ENCODE measurements at regions not wholly inside any gene's neighbourhood (a gene's known extent, or its start where the extent isn't known, plus 50 kb on each side); places are given as distances from the start of the nearest gene placed in this dataset.

GRCh38 chr7:89914711-89915110, 239.6 kb upstream of the STEAP1 start (continued):
- TF ChIP-seq FOXP4 (CRISPR knock-in tag; IDR thresholded peaks at IDR 0.05; ENCODE audit: borderline replicate concordance) = no peak
- TF ChIP-seq SIX5 (IDR thresholded peaks at IDR 0.05; ENCODE audit: borderline replicate concordance in 1 of 2, insufficient read depth in 1 of 2, low read depth in 1 of 2, low read length in 2 of 2) = no peak
- no peak for TF ChIP-seq ZNF830 (CRISPR knock-in tag; IDR thresholded peaks at IDR 0.05)
- no peak for TF ChIP-seq TBL1XR1 (IDR thresholded peaks at IDR 0.05; ENCODE audit: low read length in 2 of 2)
- TF ChIP-seq ARHGAP35 (IDR thresholded peaks at IDR 0.05; ENCODE audit: partially characterized antibody) = no peak
- TF ChIP-seq TAF15 (IDR thresholded peaks at IDR 0.05; ENCODE audit: low read depth, low read length) = no peak
- no peak for TF ChIP-seq ZFP30 (CRISPR knock-in tag; IDR thresholded peaks at IDR 0.05; ENCODE audit: borderline replicate concordance)
- no peak for TF ChIP-seq KDM5B (IDR thresholded peaks at IDR 0.05; ENCODE audit: insufficient replicate concordance, low read depth, low read length)
- TF ChIP-seq HIVEP1 (CRISPR knock-in tag; IDR thresholded peaks at IDR 0.05) = no peak
- no peak for TF ChIP-seq TFE3 (CRISPR knock-in tag; IDR thresholded peaks at IDR 0.05)
- TF ChIP-seq HES1 (IDR thresholded peaks at IDR 0.05; ENCODE audit: low read depth) = no peak
- TF ChIP-seq, protein P1, sequence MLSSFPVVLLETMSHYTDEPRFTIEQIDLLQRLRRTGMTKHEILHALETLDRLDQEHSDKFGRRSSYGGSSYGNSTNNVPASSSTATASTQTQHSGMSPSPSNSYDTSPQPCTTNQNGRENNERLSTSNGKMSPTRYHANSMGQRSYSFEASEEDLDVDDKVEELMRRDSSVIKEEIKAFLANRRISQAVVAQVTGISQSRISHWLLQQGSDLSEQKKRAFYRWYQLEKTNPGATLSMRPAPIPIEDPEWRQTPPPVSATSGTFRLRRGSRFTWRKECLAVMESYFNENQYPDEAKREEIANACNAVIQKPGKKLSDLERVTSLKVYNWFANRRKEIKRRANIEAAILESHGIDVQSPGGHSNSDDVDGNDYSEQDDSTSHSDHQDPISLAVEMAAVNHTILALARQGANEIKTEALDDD (IDR thresholded peaks at IDR 0.05) = no peak
- no peak for TF ChIP-seq CBFB (CRISPR knock-in tag; IDR thresholded peaks at IDR 0.05)

Measured in K562 (cell line).